ENCODE measurements at regions not wholly inside any gene's neighbourhood (a gene's known extent, or its start where the extent isn't known, plus 50 kb on each side); places are given as distances from the start of the nearest gene placed in this dataset.

DNA sequence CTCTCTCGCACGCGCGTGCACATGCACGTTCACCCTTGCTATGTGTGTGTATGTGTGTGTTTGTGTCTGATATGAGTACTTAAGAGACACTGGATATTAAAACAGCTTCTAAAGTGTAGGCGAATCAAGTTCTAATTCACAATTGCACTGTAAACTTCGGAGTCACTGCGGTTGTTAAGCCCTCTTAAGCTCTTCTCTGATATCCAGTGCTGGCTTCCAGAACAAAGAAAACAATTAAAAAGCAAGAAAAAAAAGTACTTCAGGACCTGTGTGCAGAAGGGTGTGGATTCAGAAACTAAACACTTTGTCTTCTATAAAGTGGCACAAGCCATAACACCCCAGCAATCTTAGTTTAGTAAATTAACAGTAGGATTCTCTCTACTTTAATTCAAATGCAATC, 300.2 kb downstream of the PCDH7 start:
- Mint-ChIP-seq H3K27me3 (ENCODE audit: insufficient read depth, unreplicated experiment) (no peaks in the 10 kb centered on the region), H3K27ac (ENCODE audit: unreplicated experiment) (peak overlapping the region; percentile 12), H3K36me3 (ENCODE audit: insufficient read depth, unreplicated experiment) (no peaks in the 10 kb centered on the region), H3K9me3 (ENCODE audit: unreplicated experiment) (no peaks in the 10 kb centered on the region), H3K4me1 (ENCODE audit: low read depth, unreplicated experiment) (peaks cover 29% of the 10 kb centered on the region), H3K4me3 (ENCODE audit: unreplicated experiment) (no peak overlapping the region)
- POLR2A ChIA-PET, result no interaction called here
- CTCF ChIA-PET, result no interaction called here
- Histone ChIP-seq H3K27me3 (replicated peaks; ENCODE audit: control insufficient read depth, insufficient read depth, low read length) (no peaks in the 10 kb centered on the region), H3K4me3 (ENCODE audit: low read depth, low read length) (no peak overlapping the region), H3K36me3 (ENCODE audit: control insufficient read depth, insufficient read depth, low read length) (no peaks in the 10 kb centered on the region), H3K4me1 (peaks cover 8% of the 10 kb centered on the region), H3K9me3 (no peaks in the 10 kb centered on the region)
- intact Hi-C loops (cut with micrococcal nuclease; ENCODE audit: unreplicated experiment), result no loop called here
- DNase-seq, result no peak
- TF ChIP-seq CTCF (IDR thresholded peaks at IDR 0.05; ENCODE audit: insufficient read depth in 1 of 2, low read depth in 1 of 2, low read length in 1 of 2, severe bottlenecking in 1 of 2, unreplicated experiment in 1 of 2), result no peak
- no TSS peak for BruUV-seq (replicated peaks)

- POLR2A ChIA-PET, result no interaction called here
- H3K4me3 ChIP-seq (ENCODE audit: low read depth, low read length), result no peak overlapping the region
- no TSS peak for BruUV-seq (replicated peaks)
- H3K4me1 ChIP-seq, result peaks cover 8% of the 10 kb centered on the region
- CTCF ChIA-PET, result no interaction called here
- no peaks in the 10 kb centered on the region for H3K27me3 ChIP-seq (replicated peaks; ENCODE audit: control insufficient read depth, insufficient read depth, low read length)
- intact Hi-C loops (cut with micrococcal nuclease; ENCODE audit: unreplicated experiment), result no loop called here
- H3K4me3 Mint-ChIP-seq (ENCODE audit: unreplicated experiment), result no peak overlapping the region
- H3K4me1 Mint-ChIP-seq (ENCODE audit: low read depth, unreplicated experiment), result peaks cover 29% of the 10 kb centered on the region
- no peaks in the 10 kb centered on the region for H3K9me3 Mint-ChIP-seq (ENCODE audit: unreplicated experiment)
- no peaks in the 10 kb centered on the region for H3K36me3 Mint-ChIP-seq (ENCODE audit: insufficient read depth, unreplicated experiment)
- no peaks in the 10 kb centered on the region for H3K9me3 ChIP-seq
- peak overlapping the region; percentile 12 for H3K27ac Mint-ChIP-seq (ENCODE audit: unreplicated experiment)
- no peak for DNase-seq
- H3K36me3 ChIP-seq (ENCODE audit: control insufficient read depth, insufficient read depth, low read length), result no peaks in the 10 kb centered on the region
- no peaks in the 10 kb centered on the region for H3K27me3 Mint-ChIP-seq (ENCODE audit: insufficient read depth, unreplicated experiment)
- no peak for TF ChIP-seq CTCF (IDR thresholded peaks at IDR 0.05; ENCODE audit: insufficient read depth in 1 of 2, low read depth in 1 of 2, low read length in 1 of 2, severe bottlenecking in 1 of 2, unreplicated experiment in 1 of 2)
Observed at GRCh38 chr4:31021008-31021407, 300.8 kb downstream of the PCDH7 start.

DNA sequence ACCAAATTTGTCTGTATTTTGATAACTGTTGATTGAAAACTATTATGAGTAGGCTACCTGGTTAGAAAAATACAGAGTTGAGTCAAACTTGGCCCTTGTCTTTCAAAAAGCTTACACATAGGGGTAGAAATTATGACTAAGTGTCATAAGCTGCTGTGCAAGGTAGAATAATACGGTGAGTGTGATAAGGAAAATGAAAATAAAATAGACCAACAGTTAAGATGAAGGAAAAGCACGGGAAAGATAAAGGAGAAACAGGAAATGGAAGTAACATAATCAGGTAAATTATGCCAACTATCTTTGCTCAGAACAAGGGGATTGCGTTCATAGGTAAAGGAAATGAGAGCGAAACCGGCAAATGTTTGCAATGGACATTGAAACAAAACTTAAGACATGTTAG, 302.5 kb downstream of the PCDH7 start:
- ChIA-PET CTCF (no interaction called here), POLR2A (no interaction called here)
- no peaks in the 10 kb centered on the region for H3K36me3 Mint-ChIP-seq (ENCODE audit: insufficient read depth, unreplicated experiment)
- Histone ChIP-seq H3K4me1 (peaks cover 8% of the 10 kb centered on the region), H3K36me3 (ENCODE audit: control insufficient read depth, insufficient read depth, low read length) (no peaks in the 10 kb centered on the region), H3K4me3 (ENCODE audit: low read depth, low read length) (no peak overlapping the region), H3K9me3 (no peaks in the 10 kb centered on the region), H3K27me3 (replicated peaks; ENCODE audit: control insufficient read depth, insufficient read depth, low read length) (no peaks in the 10 kb centered on the region)
- no TSS peak for BruUV-seq (replicated peaks)
- no peak overlapping the region for H3K4me3 Mint-ChIP-seq (ENCODE audit: unreplicated experiment)
- TF ChIP-seq CTCF (IDR thresholded peaks at IDR 0.05; ENCODE audit: insufficient read depth in 1 of 2, low read depth in 1 of 2, low read length in 1 of 2, severe bottlenecking in 1 of 2, unreplicated experiment in 1 of 2), result no peak
- DNase-seq, result no peak
- H3K4me1 Mint-ChIP-seq (ENCODE audit: low read depth, unreplicated experiment), result peaks cover 29% of the 10 kb centered on the region
- no peaks in the 10 kb centered on the region for H3K9me3 Mint-ChIP-seq (ENCODE audit: unreplicated experiment)
- H3K27ac Mint-ChIP-seq (ENCODE audit: unreplicated experiment), result no peak overlapping the region
- no peaks in the 10 kb centered on the region for H3K27me3 Mint-ChIP-seq (ENCODE audit: insufficient read depth, unreplicated experiment)
- intact Hi-C loops (cut with micrococcal nuclease; ENCODE audit: unreplicated experiment), result no loop called here

Data from Caco-2 (cell line).